Smooth muscle cell (in vitro differentiated cells): ENCODE measurements at regions not wholly inside any gene's neighbourhood (a gene's known extent, or its start where the extent isn't known, plus 50 kb on each side); places are given as distances from the start of the nearest gene placed in this dataset.

Source experiments
- DNase-seq: peaks from one replicate; lab custom pipeline; 2025; ENCODE audit not compliant: unreplicated experiment; lab: John Stamatoyannopoulos, UW
- H2AFZ ChIP-seq: fragments of 200-600 bp; sonication (generic); 2 replicates; pipeline ENCODE4 v1.6.0; 2016; ENCODE audit warnings: antibody characterized with exemption, low read depth, mild to moderate bottlenecking
- H3F3A ChIP-seq: fragments of 200-600 bp; sonication (generic); 2 replicates; pipeline ENCODE4 v1.6.0; 2017; ENCODE audit warnings: antibody characterized with exemption, low read depth
- H3K27ac ChIP-seq: fragments of 200-600 bp; sonication (generic); 2 replicates; pipeline ENCODE4 v1.5.1; 2016; ENCODE audit warnings: low read depth, mild to moderate bottlenecking
- H3K27me3 ChIP-seq: fragments of 200-600 bp; sonication (generic); 2 replicates; pipeline ENCODE4 v1.6.1; 2016; ENCODE audit warnings: low read depth, mild to moderate bottlenecking
- H3K36me3 ChIP-seq: fragments of 200-600 bp; sonication (generic); 2 replicates; pipeline ENCODE4 v1.5.1; 2016; ENCODE audit warnings: low read depth
- H3K4me1 ChIP-seq: fragments of 200-600 bp; sonication (generic); 2 replicates; pipeline ENCODE4 v1.5.1; 2016; ENCODE audit warnings: low read depth
- H3K4me2 ChIP-seq: fragments of 200-600 bp; sonication (generic); 2 replicates; pipeline ENCODE4 v1.6.0; 2016; ENCODE audit warnings: mild to moderate bottlenecking
- H3K4me3 ChIP-seq: fragments of 200-600 bp; sonication (generic); 2 replicates; pipeline ENCODE4 v1.5.1; 2016; ENCODE audit warnings: mild to moderate bottlenecking
- H3K79me2 ChIP-seq: fragments of 200-600 bp; sonication (generic); 2 replicates; pipeline ENCODE4 v1.6.0; 2016; ENCODE audit warnings: low read depth, mild to moderate bottlenecking
- H3K9ac ChIP-seq: fragments of 200-600 bp; sonication (generic); 2 replicates; pipeline ENCODE4 v1.6.0; 2016; ENCODE audit warnings: low read depth
- H3K9me3 ChIP-seq: fragments of 200-600 bp; sonication (generic); replicated peaks from 2 replicates; pipeline ENCODE4 v1.5.1; 2016; ENCODE audit warnings: low read depth
- H4K20me1 ChIP-seq: fragments of 200-600 bp; sonication (generic); 2 replicates; pipeline ENCODE4 v1.6.0; 2016; ENCODE audit warnings: low read depth
- CTCF ChIP-seq: fragments of 200-600 bp; sonication (generic); IDR thresholded peaks from 2 replicates; pipeline ENCODE4 v1.5.1; 2017; ENCODE audit warnings: borderline replicate concordance, mild to moderate bottlenecking, antibody characterized with exemption; ENCODE audit not compliant: insufficient read depth, poor library complexity, severe bottlenecking
- WGBS: methylation state at CpG from one replicate; pipeline ENCODE4 v1.1.7; 2016; ENCODE audit warnings: low lambda C conversion rate; 5-methylcytosine and 5-hydroxymethylcytosine counted together

- Histone ChIP-seq H3K4me2 (no peak overlapping the region), H3K4me3 (no peak overlapping the region), H3K27me3 (no peaks in the 10 kb centered on the region), H3K9ac (no peak overlapping the region), H3K79me2 (no peaks in the 10 kb centered on the region), H3K4me1 (no peaks in the 10 kb centered on the region), H3K27ac (no peak overlapping the region), H3F3A (no peaks in the 10 kb centered on the region), H3K36me3 (no peaks in the 10 kb centered on the region), H3K9me3 (no peaks in the 10 kb centered on the region), H2AFZ (no peak overlapping the region), H4K20me1 (no peaks in the 10 kb centered on the region)
- DNase-seq: no peak
- 88% methylated on average over 6 of the region's 6 CpGs for WGBS
- TF ChIP-seq CTCF: no peak
These were observed 80.1 kb upstream of the CST7 start for GRCh38 chr20:24868959-24869358.

GRCh38 chr20:24870057-24870456 is 79.0 kb upstream of the CST7 start:
- Histone ChIP-seq H3K27me3 (no peaks in the 10 kb centered on the region), H3F3A (no peaks in the 10 kb centered on the region), H3K9me3 (no peaks in the 10 kb centered on the region), H3K4me1 (no peaks in the 10 kb centered on the region), H3K4me2 (no peak overlapping the region), H3K27ac (no peak overlapping the region), H3K4me3 (no peak overlapping the region), H4K20me1 (no peaks in the 10 kb centered on the region), H3K9ac (no peak overlapping the region), H2AFZ (no peak overlapping the region), H3K79me2 (no peaks in the 10 kb centered on the region), H3K36me3 (no peaks in the 10 kb centered on the region)
- DNase-seq: no peak
- TF ChIP-seq CTCF: no peak
- 89% methylated on average over 3 of the region's 3 CpGs for WGBS

- Histone ChIP-seq H3K79me2 (no peaks in the 10 kb centered on the region), H2AFZ (no peak overlapping the region), H4K20me1 (no peaks in the 10 kb centered on the region), H3K4me1 (no peaks in the 10 kb centered on the region), H3K36me3 (no peaks in the 10 kb centered on the region), H3K27ac (no peak overlapping the region), H3K9me3 (no peaks in the 10 kb centered on the region), H3K4me3 (no peak overlapping the region), H3K27me3 (no peaks in the 10 kb centered on the region), H3F3A (no peaks in the 10 kb centered on the region), H3K9ac (no peak overlapping the region), H3K4me2 (no peak overlapping the region)
- 94% methylated on average over 8 of the region's 8 CpGs for WGBS
- DNase-seq: no peak
- TF ChIP-seq CTCF: no peak
These were observed 78.2 kb upstream of the CST7 start for GRCh38 chr20:24870881-24871280.

- no peak for TF ChIP-seq CTCF
- no peak overlapping the region for H3K27ac ChIP-seq
- DNase-seq: no peak
- H3F3A ChIP-seq: no peaks in the 10 kb centered on the region
- no peaks in the 10 kb centered on the region for H3K79me2 ChIP-seq
- no peak overlapping the region for H2AFZ ChIP-seq
- H3K4me3 ChIP-seq: no peak overlapping the region
- H3K36me3 ChIP-seq: no peaks in the 10 kb centered on the region
- no peaks in the 10 kb centered on the region for H3K4me1 ChIP-seq
- H4K20me1 ChIP-seq: no peaks in the 10 kb centered on the region
- H3K9me3 ChIP-seq: no peaks in the 10 kb centered on the region
- H3K9ac ChIP-seq: no peak overlapping the region
- H3K4me2 ChIP-seq: no peak overlapping the region
- no peaks in the 10 kb centered on the region for H3K27me3 ChIP-seq
- 87% methylated on average over 13 of the region's 13 CpGs for WGBS
These were observed 77.4 kb upstream of the CST7 start for GRCh38 chr20:24871480-24872213.
